HFF-Myc (cell line): ENCODE measurements at regions not wholly inside any gene's neighbourhood (a gene's known extent, or its start where the extent isn't known, plus 50 kb on each side); places are given as distances from the start of the nearest gene placed in this dataset.
"Not testable (repeated sequence)": the region's sequence is repeated elsewhere in the genome, so short reads cannot be mapped to it uniquely, and the experiment has no call there.

ENCODE experiments used
- DNase-seq: peaks from one replicate; pipeline ENCODE4 v3.0.0-alpha.2; 2011; ENCODE audit warnings: low read depth; ENCODE audit errors: extremely low read depth
- H3K4me3 ChIP-seq: replicated peaks from 2 replicates; pipeline ENCODE4 v1.5.1; 2011; ENCODE audit warnings: low read depth, mild to moderate bottlenecking, control low read depth, low read length
- CTCF ChIP-seq: IDR thresholded peaks from 2 replicates; pipeline ENCODE4 v1.5.1; 2012; ENCODE audit warnings: mild to moderate bottlenecking, low read depth, low read length, control low read depth; ENCODE audit errors: missing control alignments

DNA sequence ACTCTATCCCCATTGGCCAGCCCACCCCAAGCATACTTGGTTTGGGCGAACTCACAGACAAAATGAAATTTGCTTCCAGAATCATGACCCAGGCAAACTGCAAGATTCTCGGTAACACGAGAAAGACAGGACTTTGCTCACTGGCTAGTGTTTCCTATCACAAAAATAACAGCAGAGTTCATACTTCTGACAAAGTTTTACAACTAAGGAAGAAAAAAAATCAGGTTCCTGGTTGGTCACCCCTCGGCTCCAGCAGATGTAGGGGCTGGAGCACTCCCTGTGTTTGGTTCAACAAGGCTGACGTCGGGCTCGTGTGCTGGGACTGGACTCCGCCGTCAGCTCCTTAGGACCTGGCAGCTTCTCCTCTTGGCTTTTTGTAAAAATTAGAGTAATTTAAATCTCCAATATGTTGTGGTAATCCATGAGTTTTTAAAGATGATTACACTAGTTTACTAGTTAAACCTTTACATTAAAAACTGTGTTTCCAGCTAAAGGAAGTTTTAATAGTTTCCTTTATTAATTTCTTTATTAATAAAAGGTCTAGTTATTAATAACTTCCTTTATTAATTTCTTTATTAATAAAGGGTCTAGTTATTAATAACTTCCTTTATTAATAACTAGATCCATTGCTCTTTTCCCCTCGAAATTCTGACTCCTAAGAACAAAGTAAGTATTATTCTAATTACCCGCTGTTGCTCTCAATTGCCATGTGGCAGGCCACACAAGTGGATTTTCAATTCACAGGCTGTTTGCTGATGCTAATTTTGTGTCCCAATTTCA is 115.6 kb upstream of the RNF32 start:
- TF ChIP-seq CTCF = no peak
- no peak for DNase-seq
- no peak overlapping the region for H3K4me3 ChIP-seq

DNA sequence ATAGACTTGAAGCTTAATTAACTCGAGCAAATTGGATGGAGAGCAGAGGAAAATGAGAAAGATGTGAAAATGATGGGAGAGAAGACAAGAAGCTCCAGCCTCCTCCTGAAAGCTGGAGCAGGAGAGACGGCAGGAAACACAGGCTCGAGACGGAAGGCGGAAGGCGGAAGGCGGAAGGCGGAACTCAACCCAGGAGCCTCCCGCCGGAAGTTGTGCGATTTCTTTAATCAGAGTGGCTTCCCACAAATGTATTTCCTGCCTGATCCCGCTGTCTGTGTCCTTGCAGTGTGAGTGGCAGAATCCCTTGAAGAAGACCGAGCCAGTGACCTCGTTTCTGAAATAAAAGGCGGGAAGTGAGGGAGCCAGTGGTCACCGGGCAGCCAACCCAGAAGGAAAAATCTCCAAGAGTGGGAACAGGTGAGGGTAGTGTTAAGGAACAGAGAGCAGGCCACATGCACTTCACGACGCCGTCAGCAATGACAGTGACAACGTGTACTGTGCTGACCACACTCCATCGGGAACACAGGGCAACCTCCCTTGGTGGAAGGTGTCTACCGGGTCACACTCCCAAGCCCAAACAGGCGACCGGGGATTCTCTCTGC is 117.0 kb upstream of the RNF32 start:
- H3K4me3 ChIP-seq = no peak overlapping the region
- no peak for TF ChIP-seq CTCF
- no peak for DNase-seq

DNA sequence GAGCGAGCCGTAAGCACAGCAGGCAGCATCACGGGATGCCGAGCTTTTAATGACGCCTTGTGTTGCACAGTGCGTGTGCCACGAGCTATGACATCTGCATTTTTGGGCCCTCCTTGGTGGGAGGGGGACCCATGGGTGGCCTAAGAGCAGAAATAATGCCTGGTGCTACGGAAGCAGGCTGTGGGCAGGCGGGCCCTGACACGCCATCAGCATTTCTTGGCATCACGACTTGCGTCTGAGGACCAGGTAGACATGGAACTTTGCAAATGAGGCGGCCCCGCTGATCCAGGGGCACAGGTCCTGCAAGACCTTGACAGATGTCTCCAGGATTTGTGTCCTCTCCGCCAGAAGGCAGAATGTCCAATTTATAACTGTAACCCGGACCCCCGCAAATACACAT is 117.8 kb upstream of the RNF32 start:
- TF ChIP-seq CTCF = no peak
- no peak for DNase-seq

GRCh38 chr7:156519070-156519469 is 121.5 kb upstream of the RNF32 start:
- no peak for TF ChIP-seq CTCF
- no peak for DNase-seq

More for the DNA sequence above, 117.8 kb upstream of the RNF32 start:
- H3K4me3 ChIP-seq = no peak overlapping the region

DNA sequence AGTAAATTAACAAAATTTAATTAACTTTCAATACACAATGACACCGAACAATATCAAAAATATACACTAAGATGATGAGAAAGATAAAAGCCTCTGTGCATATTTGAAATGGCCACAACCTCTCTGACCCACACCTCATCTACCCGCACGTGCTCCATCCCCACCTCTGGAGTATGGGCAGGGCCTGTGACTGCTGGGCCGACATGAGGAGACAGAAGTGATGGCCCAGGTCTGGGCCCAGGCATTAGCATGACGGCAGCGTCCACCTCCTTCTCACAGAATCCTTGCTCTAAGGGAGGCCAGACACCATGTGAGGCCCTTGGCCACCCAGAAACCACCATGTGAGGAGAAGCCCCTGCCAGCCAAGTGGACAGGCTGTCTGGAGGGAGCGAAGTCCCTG is 122.1 kb upstream of the RNF32 start:
- H3K4me3 ChIP-seq = no peak overlapping the region
- DNase-seq = no peak
- TF ChIP-seq CTCF = no peak

More at GRCh38 chr7:156519070-156519469, 121.5 kb upstream of the RNF32 start:
- H3K4me3 ChIP-seq = no peak overlapping the region

DNA sequence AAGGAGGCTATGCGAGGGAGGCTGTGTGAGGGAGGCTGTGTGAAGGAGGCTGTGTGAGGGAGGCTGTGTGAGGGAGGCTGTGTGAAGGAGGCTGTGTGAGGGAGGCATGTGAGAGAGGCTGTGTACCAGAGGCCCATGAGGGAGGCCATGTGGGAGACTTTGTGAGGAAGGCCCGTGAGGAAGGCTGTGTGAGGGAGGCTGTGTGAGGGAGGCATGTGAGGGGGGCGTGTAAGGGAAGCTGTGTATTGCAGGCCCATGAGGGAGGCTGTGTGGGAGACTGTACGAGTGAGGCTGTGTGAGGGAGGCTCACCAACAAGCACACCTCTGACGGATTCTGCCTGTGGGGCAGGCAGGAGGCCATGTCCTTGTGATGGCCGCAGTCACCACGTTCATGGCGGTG is 122.7 kb upstream of the RNF32 start:
- DNase-seq = not testable (repeated sequence)

GRCh38 chr7:156516791-156517378 is 123.7 kb upstream of the RNF32 start:
- H3K4me3 ChIP-seq = no peak overlapping the region
- TF ChIP-seq CTCF = no peak

More for the DNA sequence above, 122.7 kb upstream of the RNF32 start:
- H3K4me3 ChIP-seq = not testable (repeated sequence)

More at GRCh38 chr7:156516791-156517378, 123.7 kb upstream of the RNF32 start:
- no peak for DNase-seq
